GM21526 (cell line): ENCODE measurements at regions not wholly inside any gene's neighbourhood (a gene's known extent, or its start where the extent isn't known, plus 50 kb on each side); places are given as distances from the start of the nearest gene placed in this dataset.
"Not testable (repeated sequence)": the region's sequence is repeated elsewhere in the genome, so short reads cannot be mapped to it uniquely, and the experiment has no call there.

Experiments
- ATAC-seq: cut with Tn5 transposase; IDR thresholded peaks from one replicate; pipeline ENCODE4 v1.9.1; 2021; ENCODE audit warnings: moderate library complexity; ENCODE audit not compliant: unreplicated experiment, low FRiP score

GRCh38 chr5:99099691-99100090 is 170.9 kb upstream of the CHD1 start:
- ATAC-seq: no peak

GRCh38 chr5:99089822-99090549 is 161.2 kb upstream of the CHD1 start:
- ATAC-seq: no peak

- ATAC-seq: no peak
Observed at GRCh38 chr5:99088309-99088708, 159.5 kb upstream of the CHD1 start.

GRCh38 chr5:99083197-99083596 is 154.4 kb upstream of the CHD1 start:
- ATAC-seq: no peak

GRCh38 chr5:99081711-99082110 is 152.9 kb upstream of the CHD1 start:
- no peak for ATAC-seq

GRCh38 chr5:99076723-99077640 is 148.2 kb upstream of the CHD1 start:
- ATAC-seq: peak; percentile 76

- no peak for ATAC-seq
Observed at GRCh38 chr5:99072846-99073245, 144.0 kb upstream of the CHD1 start.

GRCh38 chr5:99070822-99071221 is 142.0 kb upstream of the CHD1 start:
- no peak for ATAC-seq

GRCh38 chr5:99070362-99070761 is 141.6 kb upstream of the CHD1 start:
- no peak for ATAC-seq

- peak; percentile 82 for ATAC-seq
Observed at GRCh38 chr5:99068944-99069650, 140.3 kb upstream of the CHD1 start.

GRCh38 chr5:99063737-99064136 is 134.9 kb upstream of the CHD1 start:
- ATAC-seq: no peak

GRCh38 chr5:99061711-99062110 is 132.9 kb upstream of the CHD1 start:
- no peak for ATAC-seq

GRCh38 chr5:99061299-99061698 is 132.5 kb upstream of the CHD1 start:
- ATAC-seq: no peak

- peak; percentile 43 for ATAC-seq
Observed at GRCh38 chr5:99060306-99061261, 131.8 kb upstream of the CHD1 start.

GRCh38 chr5:99059685-99060084 is 130.9 kb upstream of the CHD1 start:
- peak; percentile 80 for ATAC-seq

GRCh38 chr5:99058466-99058865 is 129.7 kb upstream of the CHD1 start:
- no peak for ATAC-seq

- peak; percentile 47 for ATAC-seq
Observed at GRCh38 chr5:99054972-99055371, 126.2 kb upstream of the CHD1 start.

- no peak for ATAC-seq
Observed at GRCh38 chr5:99045871-99046270, 117.1 kb upstream of the CHD1 start.

GRCh38 chr5:99043257-99043656 is 114.5 kb upstream of the CHD1 start:
- ATAC-seq: not testable (repeated sequence)

GRCh38 chr5:99037668-99038067 is 108.9 kb upstream of the CHD1 start:
- ATAC-seq: no peak
